Endothelial cell of umbilical vein (primary cell): ENCODE measurements at regions not wholly inside any gene's neighbourhood (a gene's known extent, or its start where the extent isn't known, plus 50 kb on each side); places are given as distances from the start of the nearest gene placed in this dataset.

Source experiments
- BruUV-seq: library from RNA; stranded (reverse); fragments of 400-500 nt; replicated peaks from 2 replicates; lab custom pipeline; 2021; lab: Mats Ljungman, UMichigan
- CTCF ChIA-PET: fragments of 300-600, 350-600 bp; sonication (Branson Sonifier 250); formaldehyde crosslinking; loops from one replicate; lab custom pipeline; 2021; ENCODE audit warnings: antibody characterized with exemption, inconsistent platforms; lab: Charles Lee
- POLR2A ChIA-PET: fragments of 300-600, 350-600 bp; sonication (Branson Sonifier 250); formaldehyde crosslinking; loops from one replicate; lab custom pipeline; 2021; ENCODE audit warnings: antibody characterized with exemption, inconsistent platforms; lab: Charles Lee
- DNase-seq: peaks from one replicate; pipeline ENCODE4 v3.0.0-alpha.2; 2011; ENCODE audit warnings: low read depth, low spot score
- FAIRE-seq: peaks from 2 replicates; lab custom pipeline; 2011; peaks lifted over from hg19 to GRCh38; lab: Jason Lieb, UNC
- H2AFZ ChIP-seq: 2 replicates; pipeline ENCODE4 v1.6.0; 2012; ENCODE audit warnings: low read depth, low read length, control low read depth, inconsistent platforms
- H3K27ac ChIP-seq: 2 replicates; pipeline ENCODE4 v1.5.1; 2011; ENCODE audit warnings: low read depth, mild to moderate bottlenecking, control low read depth, low read length, moderate library complexity; ENCODE audit not compliant: insufficient read depth
- H3K27me3 ChIP-seq, 2 experiments: 2 replicates each; pipeline versions ENCODE4 v1.6.0 to v1.6.1; 2011; ENCODE audit warnings: low read length in 2 of 2, mixed read lengths in 1 of 2; ENCODE audit not compliant: control insufficient read depth in 2 of 2, insufficient read depth in 2 of 2
- H3K36me3 ChIP-seq, 2 experiments: 2 replicates in 1 of 2; 3 replicates in 1 of 2; pipeline ENCODE4 v1.5.1; 2011; ENCODE audit warnings: low read length in 2 of 2, mild to moderate bottlenecking in 1 of 2, moderate library complexity in 1 of 2; ENCODE audit not compliant: control insufficient read depth in 2 of 2, insufficient read depth in 2 of 2; ENCODE audit errors: extremely low read depth in 1 of 2
- H3K4me1 ChIP-seq: 3 replicates; pipeline ENCODE4 v1.5.1; 2011; ENCODE audit warnings: mild to moderate bottlenecking, low read length; ENCODE audit not compliant: control insufficient read depth, insufficient read depth; ENCODE audit errors: extremely low read depth
- H3K4me2 ChIP-seq: 2 replicates; pipeline ENCODE4 v1.6.1; 2011; ENCODE audit warnings: low read length, control low read depth, mixed read lengths; ENCODE audit not compliant: insufficient read depth
- H3K4me3 ChIP-seq, 3 experiments: fragments of 200-600 bp in 1 of 3; sonication (generic), shearing (Covaris generic) in 1 of 3; replicated peaks in 1 of 3; 2 replicates each; pipeline ENCODE4 v1.5.1; 2011 to 2016; ENCODE audit warnings: control low read depth in 3 of 3, low read length in 3 of 3, mild to moderate bottlenecking in 2 of 3, inconsistent platforms in 1 of 3, low read depth in 1 of 3, moderate library complexity in 1 of 3; ENCODE audit not compliant: insufficient read depth in 1 of 3
- H3K79me2 ChIP-seq: 2 replicates; pipeline ENCODE4 v1.6.0; 2012; ENCODE audit warnings: low read length, inconsistent platforms; ENCODE audit not compliant: control insufficient read depth, insufficient read depth
- H3K9ac ChIP-seq: replicated peaks from 2 replicates; pipeline ENCODE3; 2011; ENCODE audit warnings: low read length, control low read depth; ENCODE audit not compliant: insufficient read depth; ENCODE audit errors: extremely low read depth
- H3K9me1 ChIP-seq: replicated peaks from 3 replicates; pipeline ENCODE4 v1.6.0; 2011; ENCODE audit warnings: mild to moderate bottlenecking, low read length; ENCODE audit not compliant: control insufficient read depth, insufficient read depth; ENCODE audit errors: extremely low read depth
- H3K9me3 ChIP-seq: replicated peaks from 2 replicates; pipeline ENCODE4 v1.5.1; 2012; ENCODE audit warnings: low read length, inconsistent platforms; ENCODE audit not compliant: control insufficient read depth, insufficient read depth
- H4K20me1 ChIP-seq: replicated peaks from 2 replicates; pipeline ENCODE3; 2011; ENCODE audit warnings: mild to moderate bottlenecking, low read length; ENCODE audit not compliant: control insufficient read depth, insufficient read depth; ENCODE audit errors: extremely low read depth
- EZH2 ChIP-seq: IDR thresholded peaks from 2 replicates; pipeline ENCODE4 v1.6.1; 2012; ENCODE audit warnings: borderline replicate concordance, low read depth, mild to moderate bottlenecking, moderate library complexity, low read length, inconsistent platforms; ENCODE audit not compliant: severe bottlenecking
- FOS ChIP-seq: IDR thresholded peaks from 2 replicates; pipeline ENCODE4 v1.6.1; 2011; ENCODE audit warnings: mild to moderate bottlenecking, low read length, moderate library complexity, borderline replicate concordance; ENCODE audit not compliant: insufficient read depth
- GATA2 ChIP-seq: IDR thresholded peaks from 2 replicates; pipeline ENCODE4 v1.7.0; 2011; ENCODE audit warnings: low read depth, mild to moderate bottlenecking, moderate library complexity, mixed read lengths, low read length; ENCODE audit not compliant: insufficient read length, insufficient read depth
- JUN ChIP-seq: IDR thresholded peaks from 2 replicates; pipeline ENCODE4 v1.6.1; 2011; ENCODE audit warnings: borderline replicate concordance, low read depth; ENCODE audit not compliant: insufficient read length, insufficient read depth
- MYC ChIP-seq: IDR thresholded peaks from one replicate; pipeline ENCODE4 v1.6.1; 2011; ENCODE audit warnings: mild to moderate bottlenecking, low read depth, low read length
- POLR2A ChIP-seq: IDR thresholded peaks from 2 replicates; pipeline ENCODE4 v1.6.1; 2012; ENCODE audit warnings: low read depth, mild to moderate bottlenecking, control low read depth, low read length
- POLR2AphosphoS5 ChIP-seq: IDR thresholded peaks from 2 replicates; pipeline ENCODE4 v1.6.1; 2012; ENCODE audit warnings: low read depth, mild to moderate bottlenecking, control low read depth, low read length, moderate library complexity; ENCODE audit not compliant: insufficient read depth
- dilution Hi-C: fragments of 300-500 bp; cut with MboI; formaldehyde crosslinking; loops from one replicate; pipeline ENCODE4 v1.15.0; 2019; ENCODE audit warnings: low sequenced_read_pairs; ENCODE audit not compliant: extremely low pct_ligation_motif_present
- intact Hi-C: fragments of 100-400 bp; cut with micrococcal nuclease; formaldehyde crosslinking; loops from one replicate; pipeline ENCODE4 v1.10.0; 2022
- TF ChIP-seq, protein P1 (sequence below), 2 donors: IDR thresholded peaks; 1 replicate in 1 of 2; 2 replicates in 1 of 2; pipeline ENCODE4 v1.5.1; 2011; ENCODE audit warnings: low read length in 2 of 2, mild to moderate bottlenecking in 2 of 2, moderate library complexity in 2 of 2, control low read depth in 1 of 2, inconsistent platforms in 1 of 2, low read depth in 1 of 2; ENCODE audit not compliant: insufficient read depth in 1 of 2; ENCODE audit errors: extremely low read depth in 1 of 2
- TF ChIP-seq, protein P2 (sequence below): IDR thresholded peaks from 2 replicates; pipeline ENCODE4 v1.6.1; 2011; ENCODE audit not compliant: insufficient read depth, insufficient read length

DNA sequence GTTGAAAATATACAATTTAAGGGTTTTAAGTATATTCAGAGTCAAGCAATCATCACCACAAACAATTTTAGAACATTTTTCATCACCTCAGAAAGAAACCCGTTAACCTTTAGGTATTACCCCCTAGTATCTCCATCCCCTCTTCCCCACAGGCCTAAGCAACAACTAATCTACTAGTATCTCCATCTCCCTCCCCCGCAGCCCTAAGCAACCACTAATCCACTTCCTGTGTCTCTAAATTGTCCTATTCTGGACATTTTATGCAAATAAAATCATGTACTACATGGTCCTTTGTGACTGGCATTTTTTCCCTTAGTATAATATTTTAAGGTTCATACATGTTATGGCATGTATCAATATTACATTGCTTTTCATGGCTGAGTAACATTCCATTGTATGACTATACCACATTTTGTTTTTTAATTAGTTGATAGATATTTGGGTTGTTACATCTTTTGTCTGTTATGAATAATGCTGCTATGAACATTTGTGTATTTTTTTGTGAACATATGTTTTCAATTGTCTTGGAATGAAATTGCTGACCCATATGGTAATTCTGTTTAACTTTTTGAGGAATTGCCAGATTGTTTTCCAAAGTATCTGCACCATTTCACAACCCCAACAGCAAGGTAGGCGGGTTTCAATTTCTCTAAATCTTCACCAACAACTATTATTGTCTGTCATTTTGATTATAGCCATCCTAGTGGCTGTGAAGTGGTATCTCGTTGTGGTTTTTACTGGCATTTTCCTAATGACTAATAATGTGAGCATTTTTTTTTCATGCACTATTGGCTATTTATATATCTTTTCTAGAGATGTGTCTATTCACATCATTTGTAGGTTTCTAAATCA lies 215.6 kb upstream of the CD96 start:
- dilution Hi-C loops (no loop called here), intact Hi-C loops (no loop called here)
- DNase-seq, result no peak
- Histone ChIP-seq H4K20me1 (no peaks in the 10 kb centered on the region), H3K9me3 (no peaks in the 10 kb centered on the region), H3K4me1 (no peaks in the 10 kb centered on the region), H3K4me2 (no peak overlapping the region), H3K9me1 (no peaks in the 10 kb centered on the region), H3K27ac (no peak overlapping the region), H3K79me2 (no peaks in the 10 kb centered on the region), H3K9ac (no peak overlapping the region), H3K4me3 (no peak overlapping the region), H3K36me3 (no peaks in the 10 kb centered on the region), H2AFZ (no peak overlapping the region), H3K27me3 (no peaks in the 10 kb centered on the region)
- CTCF ChIA-PET, result no interaction called here
- TF ChIP-seq JUN (no peak), EZH2 (no peak), POLR2A (no peak), FOS (no peak), GATA2 (no peak), MYC (no peak), POLR2AphosphoS5 (no peak)
- TF ChIP-seq, protein P1, sequence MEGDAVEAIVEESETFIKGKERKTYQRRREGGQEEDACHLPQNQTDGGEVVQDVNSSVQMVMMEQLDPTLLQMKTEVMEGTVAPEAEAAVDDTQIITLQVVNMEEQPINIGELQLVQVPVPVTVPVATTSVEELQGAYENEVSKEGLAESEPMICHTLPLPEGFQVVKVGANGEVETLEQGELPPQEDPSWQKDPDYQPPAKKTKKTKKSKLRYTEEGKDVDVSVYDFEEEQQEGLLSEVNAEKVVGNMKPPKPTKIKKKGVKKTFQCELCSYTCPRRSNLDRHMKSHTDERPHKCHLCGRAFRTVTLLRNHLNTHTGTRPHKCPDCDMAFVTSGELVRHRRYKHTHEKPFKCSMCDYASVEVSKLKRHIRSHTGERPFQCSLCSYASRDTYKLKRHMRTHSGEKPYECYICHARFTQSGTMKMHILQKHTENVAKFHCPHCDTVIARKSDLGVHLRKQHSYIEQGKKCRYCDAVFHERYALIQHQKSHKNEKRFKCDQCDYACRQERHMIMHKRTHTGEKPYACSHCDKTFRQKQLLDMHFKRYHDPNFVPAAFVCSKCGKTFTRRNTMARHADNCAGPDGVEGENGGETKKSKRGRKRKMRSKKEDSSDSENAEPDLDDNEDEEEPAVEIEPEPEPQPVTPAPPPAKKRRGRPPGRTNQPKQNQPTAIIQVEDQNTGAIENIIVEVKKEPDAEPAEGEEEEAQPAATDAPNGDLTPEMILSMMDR (IDR thresholded peaks at IDR 0.05; ENCODE audit: extremely low read depth in 1 of 2, insufficient read depth in 1 of 2, low read depth in 1 of 2, low read length in 2 of 2), result no peak
- TF ChIP-seq, protein P2, sequence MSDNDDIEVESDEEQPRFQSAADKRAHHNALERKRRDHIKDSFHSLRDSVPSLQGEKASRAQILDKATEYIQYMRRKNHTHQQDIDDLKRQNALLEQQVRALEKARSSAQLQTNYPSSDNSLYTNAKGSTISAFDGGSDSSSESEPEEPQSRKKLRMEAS, result no peak
- no TSS peak for BruUV-seq
- POLR2A ChIA-PET, result no interaction called here
- no peak for FAIRE-seq
